Tibial artery (tissue), 4 donors: ENCODE measurements at regions not wholly inside any gene's neighbourhood (a gene's known extent, or its start where the extent isn't known, plus 50 kb on each side); places are given as distances from the start of the nearest gene placed in this dataset.

Source experiments
- DNase-seq, 2 donors: peaks; one replicate each; pipeline ENCODE4 v3.0.0-alpha.2; 2019
- H3K27ac ChIP-seq, 2 donors: fragments of 200-600 bp; sonication (generic) in 1 of 2; 1 replicate in 1 of 2; 2 replicates in 1 of 2; pipeline ENCODE4 v1.5.1; 2018 to 2019; ENCODE audit warnings: mild to moderate bottlenecking in 1 of 2
- H3K27me3 ChIP-seq, 2 donors: fragments of 200-600 bp; sonication (generic) in 1 of 2; one replicate each; pipeline versions ENCODE4 v1.5.1 to v1.6.0; 2016 to 2019
- H3K36me3 ChIP-seq, 3 donors: fragments of 200-600 bp; sonication (generic) in 2 of 3; one replicate each; pipeline ENCODE4 v1.5.1; 2016 to 2019; ENCODE audit warnings: mild to moderate bottlenecking in 2 of 3
- H3K4me1 ChIP-seq, 4 donors: fragments of 200-600 bp; sonication (generic) in 2 of 4; 1 replicate in 3 of 4; 2 replicates in 1 of 4; pipeline ENCODE4 v1.5.1; 2016 to 2019
- H3K4me3 ChIP-seq, 2 donors: fragments of 200-600 bp; sonication (generic) in 1 of 2; 1 replicate in 1 of 2; 2 replicates in 1 of 2; pipeline ENCODE4 v1.5.1; 2018 to 2019; ENCODE audit warnings: mild to moderate bottlenecking in 2 of 2
- H3K9me3 ChIP-seq, 3 donors: fragments of 200-600 bp; sonication (generic) in 1 of 3; one replicate each; pipeline ENCODE4 v1.5.1; 2016 to 2019
- CTCF ChIP-seq, 2 experiments: fragments of 200-600 bp in 1 of 2; fragments of 450-650 bp in 1 of 2; IDR thresholded peaks; one replicate each; pipeline ENCODE4 v1.5.1; 2017 to 2019; ENCODE audit warnings: antibody characterized with exemption in 2 of 2, mild to moderate bottlenecking in 1 of 2, moderate library complexity in 1 of 2
- intact Hi-C: fragments of 100-400 bp; cut with DNase I; formaldehyde crosslinking; loops from one replicate; pipeline ENCODE4 v1.15.0; 2023; ENCODE audit warnings: low total_unique reads

GRCh38 chr1:208909011-208909984 lies 665.1 kb upstream of the PLXNA2 start:
- no peak for TF ChIP-seq CTCF (IDR thresholded peaks at IDR 0.05)
- H3K4me1 ChIP-seq: no peaks in the 10 kb centered on the region
- H3K36me3 ChIP-seq: no peaks in the 10 kb centered on the region
- no peak overlapping the region for H3K27ac ChIP-seq
- intact Hi-C loops: no loop called here
- no peak overlapping the region for H3K4me3 ChIP-seq
- DNase-seq: no peak
- no peaks in the 10 kb centered on the region for H3K27me3 ChIP-seq
- H3K9me3 ChIP-seq: peaks cover 0 to 6% (median 0%) of the 10 kb centered on the region in 3 donors

- no peak for TF ChIP-seq CTCF (IDR thresholded peaks at IDR 0.05)
- Histone ChIP-seq H3K9me3 (peaks cover 0 to 6% (median 0%) of the 10 kb centered on the region in 3 donors), H3K4me1 (no peaks in the 10 kb centered on the region), H3K4me3 (no peak overlapping the region), H3K36me3 (no peaks in the 10 kb centered on the region), H3K27me3 (no peaks in the 10 kb centered on the region), H3K27ac (no peak overlapping the region)
- DNase-seq: no peak
- intact Hi-C loops: no loop called here
Measured at GRCh38 chr1:208910161-208910560, 666.0 kb upstream of the PLXNA2 start.

- DNase-seq: no peak
- intact Hi-C loops: no loop called here
- Histone ChIP-seq H3K4me3 (no peak overlapping the region), H3K36me3 (no peaks in the 10 kb centered on the region), H3K9me3 (peaks cover 0 to 6% (median 0%) of the 10 kb centered on the region in 3 donors), H3K27ac (no peak overlapping the region), H3K4me1 (no peaks in the 10 kb centered on the region), H3K27me3 (no peaks in the 10 kb centered on the region)
- no peak for TF ChIP-seq CTCF (IDR thresholded peaks at IDR 0.05)
Measured at GRCh38 chr1:208917281-208917680, 666.2 kb upstream of the CAMK1G start.

GRCh38 chr1:208917723-208918122 lies 665.8 kb upstream of the CAMK1G start:
- intact Hi-C loops: no loop called here
- Histone ChIP-seq H3K9me3 (peaks cover 0 to 5% (median 0%) of the 10 kb centered on the region in 3 donors), H3K4me3 (no peak overlapping the region), H3K36me3 (no peaks in the 10 kb centered on the region), H3K4me1 (no peaks in the 10 kb centered on the region), H3K27me3 (no peaks in the 10 kb centered on the region), H3K27ac (no peak overlapping the region)
- no peak for TF ChIP-seq CTCF (IDR thresholded peaks at IDR 0.05)
- DNase-seq: no peak

- Histone ChIP-seq H3K4me3 (no peak overlapping the region), H3K36me3 (no peaks in the 10 kb centered on the region), H3K27ac (no peak overlapping the region), H3K9me3 (peaks cover 0 to under 1% (median 0%) of the 10 kb centered on the region in 3 donors), H3K27me3 (no peaks in the 10 kb centered on the region), H3K4me1 (no peaks in the 10 kb centered on the region)
- no peak for DNase-seq
- intact Hi-C loops: no loop called here
- no peak for TF ChIP-seq CTCF (IDR thresholded peaks at IDR 0.05)
Measured at GRCh38 chr1:208918160-208918559, 665.4 kb upstream of the CAMK1G start.
